ENCODE measurements at regions not wholly inside any gene's neighbourhood (a gene's known extent, or its start where the extent isn't known, plus 50 kb on each side); places are given as distances from the start of the nearest gene placed in this dataset.

DNA sequence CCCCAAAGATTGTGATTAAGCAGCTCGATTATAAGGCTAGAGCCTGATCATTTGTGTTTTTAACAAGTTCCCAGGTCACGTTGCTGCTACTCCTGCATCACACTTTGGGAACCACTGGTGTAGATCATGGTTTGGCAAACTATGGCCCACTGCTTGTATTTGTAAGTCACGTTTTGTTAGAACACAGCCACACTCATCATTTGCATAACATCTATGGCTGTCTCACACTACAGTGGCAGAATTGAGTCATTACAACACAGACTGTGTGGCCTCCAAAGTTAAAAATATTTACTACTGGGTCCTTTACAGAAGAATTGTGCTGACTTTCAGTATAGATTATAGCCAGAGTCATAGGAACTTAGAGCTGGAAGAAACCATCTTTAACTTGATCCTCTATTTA is 515.3 kb upstream of the PSMD7 start:
- Histone ChIP-seq H3K9ac (ENCODE audit: extremely low read depth, low read length, poor library complexity, severe bottlenecking) (no peak overlapping the region), H3K9me3 (ENCODE audit: control insufficient read depth, low read length) (no peaks in the 10 kb centered on the region), H3K27me3 (ENCODE audit: control insufficient read depth, insufficient read depth, low read length, poor library complexity, severe bottlenecking) (no peaks in the 10 kb centered on the region), H3K36me3 (ENCODE audit: control insufficient read depth, insufficient read depth, low read length) (no peaks in the 10 kb centered on the region), H3K4me1 (ENCODE audit: control insufficient read depth, insufficient read depth, low read length) (no peaks in the 10 kb centered on the region), H3K27ac (ENCODE audit: low read depth, low read length) (no peak overlapping the region), H3K4me3 (ENCODE audit: low read length) (no peak overlapping the region)
- Mint-ChIP-seq H3K9me3 (peaks cover 19% of the 10 kb centered on the region), H3K27me3 (ENCODE audit: insufficient read depth) (no peaks in the 10 kb centered on the region), H3K4me3 (no peak overlapping the region), H3K36me3 (ENCODE audit: low read depth) (no peaks in the 10 kb centered on the region), H3K27ac (no peak overlapping the region), H3K4me1 (no peaks in the 10 kb centered on the region)
- 88 to 89% methylated on average over 3 of the region's 3 CpGs for WGBS, 2 experiments (ENCODE audit: insufficient coverage in 1 of 2, insufficient read length in 1 of 2)
- DNase-seq: no peak
- TF ChIP-seq, protein P1, sequence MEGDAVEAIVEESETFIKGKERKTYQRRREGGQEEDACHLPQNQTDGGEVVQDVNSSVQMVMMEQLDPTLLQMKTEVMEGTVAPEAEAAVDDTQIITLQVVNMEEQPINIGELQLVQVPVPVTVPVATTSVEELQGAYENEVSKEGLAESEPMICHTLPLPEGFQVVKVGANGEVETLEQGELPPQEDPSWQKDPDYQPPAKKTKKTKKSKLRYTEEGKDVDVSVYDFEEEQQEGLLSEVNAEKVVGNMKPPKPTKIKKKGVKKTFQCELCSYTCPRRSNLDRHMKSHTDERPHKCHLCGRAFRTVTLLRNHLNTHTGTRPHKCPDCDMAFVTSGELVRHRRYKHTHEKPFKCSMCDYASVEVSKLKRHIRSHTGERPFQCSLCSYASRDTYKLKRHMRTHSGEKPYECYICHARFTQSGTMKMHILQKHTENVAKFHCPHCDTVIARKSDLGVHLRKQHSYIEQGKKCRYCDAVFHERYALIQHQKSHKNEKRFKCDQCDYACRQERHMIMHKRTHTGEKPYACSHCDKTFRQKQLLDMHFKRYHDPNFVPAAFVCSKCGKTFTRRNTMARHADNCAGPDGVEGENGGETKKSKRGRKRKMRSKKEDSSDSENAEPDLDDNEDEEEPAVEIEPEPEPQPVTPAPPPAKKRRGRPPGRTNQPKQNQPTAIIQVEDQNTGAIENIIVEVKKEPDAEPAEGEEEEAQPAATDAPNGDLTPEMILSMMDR (conservative IDR thresholded peaks at IDR 0.05): peak; percentile 15

DNA sequence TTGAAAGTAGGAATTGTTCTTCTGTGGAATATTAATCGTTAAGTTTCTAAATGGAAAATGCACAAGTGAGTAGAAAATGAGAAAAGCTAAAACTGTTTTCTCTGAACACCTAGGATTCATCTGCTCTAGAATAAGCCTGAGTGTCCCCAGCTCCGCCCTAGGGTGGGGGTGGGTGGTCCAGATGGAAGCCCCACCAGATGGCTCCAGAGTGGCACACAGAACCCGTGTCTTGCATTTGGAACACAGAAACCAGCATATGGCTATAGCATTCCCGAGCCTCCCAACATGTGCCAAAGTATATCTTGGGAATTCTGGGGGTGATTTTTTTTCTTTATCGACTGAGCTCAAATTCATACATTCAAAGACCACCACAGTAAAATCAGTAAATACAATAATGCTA is 517.7 kb upstream of the PSMD7 start:
- 87 to 100% methylated on average over 1 to 4 of the region's 5 CpGs for WGBS, 2 experiments (ENCODE audit: insufficient coverage in 1 of 2, insufficient read length in 1 of 2)
- Histone ChIP-seq H3K27ac (ENCODE audit: low read depth, low read length) (no peak overlapping the region), H3K9me3 (ENCODE audit: control insufficient read depth, low read length) (no peaks in the 10 kb centered on the region), H3K27me3 (ENCODE audit: control insufficient read depth, insufficient read depth, low read length, poor library complexity, severe bottlenecking) (no peaks in the 10 kb centered on the region), H3K9ac (ENCODE audit: extremely low read depth, low read length, poor library complexity, severe bottlenecking) (no peak overlapping the region), H3K4me1 (ENCODE audit: control insufficient read depth, insufficient read depth, low read length) (no peaks in the 10 kb centered on the region), H3K36me3 (ENCODE audit: control insufficient read depth, insufficient read depth, low read length) (no peaks in the 10 kb centered on the region), H3K4me3 (ENCODE audit: low read length) (no peak overlapping the region)
- TF ChIP-seq, protein P1 (conservative IDR thresholded peaks at IDR 0.05): no peak
- Mint-ChIP-seq H3K4me1 (no peaks in the 10 kb centered on the region), H3K27ac (no peak overlapping the region), H3K4me3 (no peak overlapping the region), H3K27me3 (ENCODE audit: insufficient read depth) (no peaks in the 10 kb centered on the region), H3K9me3 (peaks cover 6% of the 10 kb centered on the region), H3K36me3 (ENCODE audit: low read depth) (no peaks in the 10 kb centered on the region)
- no peak for DNase-seq

DNA sequence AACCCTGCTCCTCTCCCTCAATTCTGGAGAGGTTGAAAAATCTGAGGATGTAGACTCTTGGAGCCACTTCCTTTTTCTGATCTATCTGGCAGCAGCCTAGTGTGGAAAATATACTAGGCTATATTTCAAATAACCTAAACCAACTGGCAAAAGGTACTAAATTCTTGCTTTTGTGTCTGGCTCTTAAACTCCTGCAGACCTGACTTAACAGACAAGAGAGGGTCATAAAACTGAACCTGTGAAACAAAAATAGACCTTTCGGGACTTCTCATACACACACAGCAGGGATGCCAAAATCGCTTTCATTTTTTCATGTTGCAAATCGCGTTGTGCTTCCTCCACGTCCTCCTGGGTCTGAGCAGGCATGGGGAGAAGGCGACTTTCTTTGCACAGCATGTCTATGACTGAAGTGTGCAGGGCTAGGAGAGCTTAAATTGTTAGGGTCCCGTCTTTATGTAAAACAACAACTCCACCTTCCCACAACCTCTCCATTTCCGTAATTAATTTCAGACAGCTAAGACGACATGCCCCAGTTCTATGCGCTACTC is 520.7 kb upstream of the PSMD7 start:
- no peaks in the 10 kb centered on the region for H3K4me1 Mint-ChIP-seq
- TF ChIP-seq, protein P1 (conservative IDR thresholded peaks at IDR 0.05): no peak
- no peak overlapping the region for H3K4me3 Mint-ChIP-seq
- no peaks in the 10 kb centered on the region for H3K36me3 Mint-ChIP-seq (ENCODE audit: low read depth)
- Histone ChIP-seq H3K4me3 (ENCODE audit: low read length) (no peak overlapping the region), H3K36me3 (ENCODE audit: control insufficient read depth, insufficient read depth, low read length) (no peaks in the 10 kb centered on the region), H3K9ac (ENCODE audit: extremely low read depth, low read length, poor library complexity, severe bottlenecking) (no peak overlapping the region), H3K9me3 (ENCODE audit: control insufficient read depth, low read length) (no peaks in the 10 kb centered on the region), H3K27ac (ENCODE audit: low read depth, low read length) (no peak overlapping the region), H3K4me1 (ENCODE audit: control insufficient read depth, insufficient read depth, low read length) (no peaks in the 10 kb centered on the region), H3K27me3 (ENCODE audit: control insufficient read depth, insufficient read depth, low read length, poor library complexity, severe bottlenecking) (no peaks in the 10 kb centered on the region)
- H3K9me3 Mint-ChIP-seq: no peaks in the 10 kb centered on the region
- H3K27ac Mint-ChIP-seq: no peak overlapping the region
- WGBS, 2 experiments (ENCODE audit: insufficient coverage in 1 of 2, insufficient read length in 1 of 2): 86 to 92% methylated on average over 5 to 10 of the region's 10 CpGs
- H3K27me3 Mint-ChIP-seq (ENCODE audit: insufficient read depth): no peaks in the 10 kb centered on the region
- no peak for DNase-seq

Data from endodermal cell (in vitro differentiated cells).